Omental fat pad (tissue), 3 donors: ENCODE measurements at regions not wholly inside any gene's neighbourhood (a gene's known extent, or its start where the extent isn't known, plus 50 kb on each side); places are given as distances from the start of the nearest gene placed in this dataset.

ENCODE experiments used
- ATAC-seq: fragments of 150-250 bp; one replicate; pipeline ENCODE4 v1.9.1; 2016; ENCODE audit warnings: mild to moderate bottlenecking, moderate library complexity; ENCODE audit not compliant: low FRiP score
- DNase-seq: peaks from one replicate; pipeline ENCODE4 v3.0.0-alpha.2; 2019; ENCODE audit warnings: low spot score
- TF ChIP-seq, protein P1 (sequence below), 3 donors: fragments of 450-650 bp; IDR thresholded peaks; one replicate each; pipeline ENCODE4 v1.5.1; 2016 to 2017; ENCODE audit warnings: antibody characterized with exemption in 3 of 3, mild to moderate bottlenecking in 3 of 3, moderate library complexity in 2 of 3

DNA sequence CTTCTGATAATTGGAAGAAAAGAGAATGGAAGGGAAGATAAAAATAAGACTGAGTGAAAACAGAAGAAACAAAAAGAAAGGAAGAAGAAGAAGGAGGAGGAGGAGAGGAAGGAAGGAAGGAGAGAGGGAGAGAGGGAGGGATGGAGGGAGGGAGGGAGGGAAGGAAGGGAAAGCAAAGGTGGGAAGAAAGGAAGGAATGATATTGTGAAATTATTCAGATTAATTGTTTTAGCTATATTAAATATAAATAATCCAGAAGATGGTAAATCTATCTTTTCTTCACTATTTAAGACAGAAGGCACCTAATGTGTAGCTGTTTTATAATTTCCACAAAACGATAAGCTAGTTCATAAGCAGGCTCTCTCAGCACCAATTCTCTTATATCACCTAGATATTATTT lies 191.3 kb upstream of the LRRC7 start:
- DNase-seq (no peak), ATAC-seq (no peak)
- TF ChIP-seq, protein P1, sequence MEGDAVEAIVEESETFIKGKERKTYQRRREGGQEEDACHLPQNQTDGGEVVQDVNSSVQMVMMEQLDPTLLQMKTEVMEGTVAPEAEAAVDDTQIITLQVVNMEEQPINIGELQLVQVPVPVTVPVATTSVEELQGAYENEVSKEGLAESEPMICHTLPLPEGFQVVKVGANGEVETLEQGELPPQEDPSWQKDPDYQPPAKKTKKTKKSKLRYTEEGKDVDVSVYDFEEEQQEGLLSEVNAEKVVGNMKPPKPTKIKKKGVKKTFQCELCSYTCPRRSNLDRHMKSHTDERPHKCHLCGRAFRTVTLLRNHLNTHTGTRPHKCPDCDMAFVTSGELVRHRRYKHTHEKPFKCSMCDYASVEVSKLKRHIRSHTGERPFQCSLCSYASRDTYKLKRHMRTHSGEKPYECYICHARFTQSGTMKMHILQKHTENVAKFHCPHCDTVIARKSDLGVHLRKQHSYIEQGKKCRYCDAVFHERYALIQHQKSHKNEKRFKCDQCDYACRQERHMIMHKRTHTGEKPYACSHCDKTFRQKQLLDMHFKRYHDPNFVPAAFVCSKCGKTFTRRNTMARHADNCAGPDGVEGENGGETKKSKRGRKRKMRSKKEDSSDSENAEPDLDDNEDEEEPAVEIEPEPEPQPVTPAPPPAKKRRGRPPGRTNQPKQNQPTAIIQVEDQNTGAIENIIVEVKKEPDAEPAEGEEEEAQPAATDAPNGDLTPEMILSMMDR (IDR thresholded peaks at IDR 0.05) = no peak

DNA sequence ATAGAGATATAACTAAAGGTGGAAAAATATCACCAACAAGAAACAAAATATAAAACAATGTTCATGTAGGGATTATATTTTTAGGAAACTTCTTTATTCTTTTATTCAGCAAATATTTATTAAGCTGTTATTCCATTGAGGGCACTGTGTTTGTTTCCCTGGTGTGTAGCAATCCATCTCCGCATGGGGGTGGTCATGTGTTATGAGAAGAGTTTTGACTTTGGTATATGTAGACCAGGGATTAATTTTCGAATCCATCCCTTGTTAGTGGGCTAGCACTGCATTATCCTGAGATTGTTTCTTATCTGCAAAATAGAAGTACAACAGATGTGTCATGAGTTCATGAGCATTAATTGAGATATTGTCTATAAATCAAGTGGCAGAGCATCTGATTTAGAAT lies 190.2 kb upstream of the LRRC7 start:
- ATAC-seq = no peak
- DNase-seq = no peak
- TF ChIP-seq, protein P1 (IDR thresholded peaks at IDR 0.05) = no peak

DNA sequence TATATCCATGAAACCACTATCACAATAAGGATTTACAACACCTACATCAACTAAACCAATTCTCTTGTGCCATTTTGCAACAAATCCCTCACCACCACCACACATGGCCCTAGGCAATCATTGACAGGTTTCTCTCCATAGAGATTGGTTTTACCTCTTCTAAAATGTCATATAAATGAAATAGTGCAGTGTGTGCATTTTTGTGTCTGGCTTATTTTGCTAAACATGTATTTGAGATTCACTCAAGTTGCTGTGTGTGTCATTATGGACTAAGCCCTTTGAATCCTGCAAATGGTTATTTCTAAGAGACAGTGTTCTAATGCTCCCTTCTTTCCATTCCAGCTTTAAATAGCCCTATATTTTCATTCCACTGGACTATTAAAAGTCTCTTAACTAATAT lies 179.7 kb upstream of the LRRC7 start:
- no peak for DNase-seq
- no peak for ATAC-seq
- TF ChIP-seq, protein P1 (IDR thresholded peaks at IDR 0.05) = no peak

DNA sequence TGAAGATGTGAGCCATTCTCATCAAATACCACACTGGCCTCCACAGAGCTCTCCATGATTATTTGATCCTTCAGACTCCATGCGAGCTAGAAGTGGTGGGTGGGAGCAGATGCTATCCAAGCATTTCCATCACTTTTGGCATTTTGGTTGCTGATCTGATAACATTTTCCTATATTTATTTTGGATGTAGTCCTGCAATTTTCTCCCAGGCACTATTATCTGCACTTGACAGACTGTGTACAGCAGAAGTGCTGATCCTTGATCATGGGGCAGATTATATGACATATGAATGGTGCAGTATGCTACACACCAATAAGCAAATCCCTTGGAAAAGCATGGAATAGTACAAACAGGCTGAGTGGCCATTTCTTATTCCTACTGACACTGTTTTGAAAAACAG lies 167.6 kb upstream of the LRRC7 start:
- TF ChIP-seq, protein P1 (IDR thresholded peaks at IDR 0.05) = no peak
- ATAC-seq (no peak), DNase-seq (no peak)

DNA sequence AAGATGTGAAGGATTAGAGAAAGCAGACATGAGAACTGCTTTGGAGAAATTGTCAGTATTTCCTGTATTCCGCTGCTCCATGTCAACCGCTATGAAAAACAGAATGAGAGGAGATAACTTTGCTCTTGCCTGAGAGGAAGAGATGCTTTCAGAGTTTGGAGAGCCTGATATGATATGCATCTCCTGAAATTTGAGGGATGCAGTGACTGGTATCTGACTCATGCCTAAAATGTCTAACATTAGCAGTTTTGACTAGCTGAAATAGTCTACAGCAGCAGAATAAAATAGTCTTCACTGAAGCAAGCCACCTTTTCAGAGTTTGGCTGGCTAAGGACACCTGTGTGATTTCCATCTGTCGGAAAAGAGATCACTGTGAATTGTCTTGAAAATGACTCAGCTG lies 165.8 kb upstream of the LRRC7 start:
- ATAC-seq = no peak
- TF ChIP-seq, protein P1 (IDR thresholded peaks at IDR 0.05) = no peak

DNA sequence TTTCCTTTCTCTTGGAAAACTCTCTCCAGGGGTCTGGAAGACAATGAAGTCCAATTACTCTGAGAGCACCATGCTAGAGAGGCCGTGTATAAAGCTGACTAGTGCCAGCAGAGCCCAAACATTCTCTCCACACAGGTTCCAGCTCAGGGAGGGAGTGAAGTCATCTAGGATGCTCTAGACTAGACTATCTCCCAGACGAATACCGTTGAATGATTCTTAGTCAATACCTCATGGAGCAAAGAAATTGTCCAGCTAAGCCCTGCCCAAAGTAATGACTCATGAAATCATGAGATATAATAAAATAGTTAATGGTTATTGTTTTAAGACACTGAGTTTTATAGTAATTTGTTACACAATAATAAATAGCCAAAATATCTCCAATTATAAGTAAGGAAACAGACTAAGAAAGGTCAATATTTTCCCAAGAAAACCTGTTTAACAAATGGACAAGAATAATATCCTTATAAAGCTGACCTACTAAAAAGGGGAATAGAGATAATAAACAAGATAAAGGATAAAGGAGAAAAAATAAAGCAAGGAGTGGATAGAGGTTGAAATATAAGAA lies 163.9 kb upstream of the LRRC7 start:
- ATAC-seq (no peak), DNase-seq (no peak)
- TF ChIP-seq, protein P1 (IDR thresholded peaks at IDR 0.05) = no peak

More for the DNA sequence above, 165.8 kb upstream of the LRRC7 start:
- no peak for DNase-seq

DNA sequence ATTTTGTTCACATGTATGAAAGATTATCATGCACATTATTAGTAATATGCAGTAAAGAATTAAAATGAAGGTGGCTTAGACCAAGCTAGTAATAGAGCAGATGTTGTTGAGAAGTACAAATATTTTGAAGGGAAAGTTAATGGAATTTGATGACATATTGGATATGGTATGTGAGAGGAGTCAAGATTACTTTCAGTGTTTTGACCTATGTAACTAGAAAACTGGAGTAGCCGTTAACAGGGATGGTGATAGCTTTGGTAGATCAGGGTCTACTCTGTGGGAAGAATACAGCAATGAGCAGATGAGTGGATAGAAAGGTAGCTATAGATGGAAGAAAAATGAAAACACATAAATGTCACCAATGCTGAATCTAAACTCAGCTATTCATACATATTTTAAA lies 163.2 kb upstream of the LRRC7 start:
- ATAC-seq (no peak), DNase-seq (no peak)
- TF ChIP-seq, protein P1 (IDR thresholded peaks at IDR 0.05) = no peak
